ENCODE measurements at regions not wholly inside any gene's neighbourhood (a gene's known extent, or its start where the extent isn't known, plus 50 kb on each side); places are given as distances from the start of the nearest gene placed in this dataset.

DNA sequence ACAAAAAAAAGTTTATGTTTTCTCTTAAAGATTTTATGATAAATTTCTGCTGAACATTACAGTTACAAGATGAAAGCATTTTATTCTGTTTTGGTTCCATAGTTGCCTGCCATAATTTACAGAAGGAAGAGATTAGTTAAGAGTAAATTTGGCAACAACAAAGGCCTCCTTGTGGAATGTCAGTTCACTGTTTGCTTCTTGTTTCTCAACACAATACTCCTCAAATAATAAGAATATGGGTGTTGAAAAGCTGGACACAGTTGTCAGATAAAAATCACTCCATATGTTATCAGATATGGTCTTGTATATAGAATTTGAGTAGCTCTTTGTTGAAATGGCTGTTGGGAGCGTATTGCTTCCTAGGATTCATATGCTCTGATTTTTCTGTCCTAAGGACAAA is 359.5 kb downstream of the CPS1 start:
- Histone ChIP-seq H4K20me1 (ENCODE audit: insufficient read depth, low read length) (no peaks in the 10 kb centered on the region), H2AFZ (ENCODE audit: low read length) (no peak overlapping the region), H3K36me3 (ENCODE audit: insufficient read depth, low read length) (no peaks in the 10 kb centered on the region), H3K9me3 (ENCODE audit: low read depth, low read length) (no peaks in the 10 kb centered on the region), H3K79me2 (ENCODE audit: insufficient read depth, low read length) (no peaks in the 10 kb centered on the region), H3K4me1 (ENCODE audit: insufficient read depth, low read length) (no peaks in the 10 kb centered on the region), H3K27me3 (ENCODE audit: insufficient read depth, low read length) (no peaks in the 10 kb centered on the region), H3K4me3 (ENCODE audit: insufficient read depth, low read length) (no peak overlapping the region), H3K4me2 (ENCODE audit: insufficient read depth, low read length) (no peak overlapping the region), H3K27ac (ENCODE audit: low read depth, low read length) (no peak overlapping the region)
- TF ChIP-seq, protein P1, sequence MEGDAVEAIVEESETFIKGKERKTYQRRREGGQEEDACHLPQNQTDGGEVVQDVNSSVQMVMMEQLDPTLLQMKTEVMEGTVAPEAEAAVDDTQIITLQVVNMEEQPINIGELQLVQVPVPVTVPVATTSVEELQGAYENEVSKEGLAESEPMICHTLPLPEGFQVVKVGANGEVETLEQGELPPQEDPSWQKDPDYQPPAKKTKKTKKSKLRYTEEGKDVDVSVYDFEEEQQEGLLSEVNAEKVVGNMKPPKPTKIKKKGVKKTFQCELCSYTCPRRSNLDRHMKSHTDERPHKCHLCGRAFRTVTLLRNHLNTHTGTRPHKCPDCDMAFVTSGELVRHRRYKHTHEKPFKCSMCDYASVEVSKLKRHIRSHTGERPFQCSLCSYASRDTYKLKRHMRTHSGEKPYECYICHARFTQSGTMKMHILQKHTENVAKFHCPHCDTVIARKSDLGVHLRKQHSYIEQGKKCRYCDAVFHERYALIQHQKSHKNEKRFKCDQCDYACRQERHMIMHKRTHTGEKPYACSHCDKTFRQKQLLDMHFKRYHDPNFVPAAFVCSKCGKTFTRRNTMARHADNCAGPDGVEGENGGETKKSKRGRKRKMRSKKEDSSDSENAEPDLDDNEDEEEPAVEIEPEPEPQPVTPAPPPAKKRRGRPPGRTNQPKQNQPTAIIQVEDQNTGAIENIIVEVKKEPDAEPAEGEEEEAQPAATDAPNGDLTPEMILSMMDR (IDR thresholded peaks at IDR 0.05; ENCODE audit: extremely low read depth, low read depth, low read length): no peak
- DNase-seq (ENCODE audit: insufficient read length, low spot score, missing footprints): no peak

DNA sequence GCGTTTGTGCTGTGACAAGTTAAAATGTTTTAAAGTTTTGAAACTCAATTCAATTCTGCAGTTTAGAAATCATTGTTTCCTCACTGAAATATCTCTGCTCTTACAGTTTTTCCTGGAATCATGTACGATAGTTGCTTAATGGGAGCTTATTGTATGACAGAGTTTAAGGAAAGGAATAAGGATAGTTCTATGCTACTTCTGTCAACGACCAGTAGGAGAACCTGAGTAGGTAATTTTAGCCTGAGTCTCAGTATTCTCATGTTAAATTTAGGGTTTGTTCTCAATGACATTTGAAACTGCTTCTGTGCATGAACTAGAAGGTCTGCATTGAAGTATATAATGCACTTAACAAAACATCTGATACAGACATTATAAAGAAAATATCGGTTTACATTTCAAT is 361.1 kb downstream of the CPS1 start:
- TF ChIP-seq, protein P1 (IDR thresholded peaks at IDR 0.05; ENCODE audit: extremely low read depth, low read depth, low read length): no peak
- Histone ChIP-seq H2AFZ (ENCODE audit: low read length) (no peak overlapping the region), H3K27ac (ENCODE audit: low read depth, low read length) (no peak overlapping the region), H3K9me3 (ENCODE audit: low read depth, low read length) (no peaks in the 10 kb centered on the region), H3K4me1 (ENCODE audit: insufficient read depth, low read length) (no peaks in the 10 kb centered on the region), H3K36me3 (ENCODE audit: insufficient read depth, low read length) (no peaks in the 10 kb centered on the region), H3K4me3 (ENCODE audit: insufficient read depth, low read length) (no peak overlapping the region), H3K4me2 (ENCODE audit: insufficient read depth, low read length) (no peak overlapping the region), H3K27me3 (ENCODE audit: insufficient read depth, low read length) (no peaks in the 10 kb centered on the region), H3K79me2 (ENCODE audit: insufficient read depth, low read length) (no peaks in the 10 kb centered on the region), H4K20me1 (ENCODE audit: insufficient read depth, low read length) (no peaks in the 10 kb centered on the region)
- no peak for DNase-seq (ENCODE audit: insufficient read length, low spot score, missing footprints)

DNA sequence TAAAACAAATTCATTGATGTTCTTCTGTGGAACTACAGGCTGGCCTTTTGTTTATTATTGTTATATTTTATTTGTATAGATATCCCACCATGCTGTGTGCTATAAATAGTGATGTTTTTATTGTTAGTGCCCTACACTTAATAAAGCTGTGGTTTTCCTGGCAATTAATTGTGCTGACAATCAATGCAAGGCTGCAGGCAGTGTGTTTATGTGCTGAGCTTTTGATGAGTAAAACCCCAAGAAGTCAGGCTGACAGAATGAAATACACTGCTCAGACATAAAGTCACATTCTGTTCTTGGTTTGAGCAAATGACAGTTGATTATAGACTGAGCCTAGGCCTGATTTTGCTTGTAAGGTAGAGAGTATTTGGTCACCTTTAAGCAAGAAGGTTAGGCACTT is 362.7 kb downstream of the CPS1 start:
- Histone ChIP-seq H3K27ac (ENCODE audit: low read depth, low read length) (no peak overlapping the region), H3K27me3 (ENCODE audit: insufficient read depth, low read length) (no peaks in the 10 kb centered on the region), H2AFZ (ENCODE audit: low read length) (no peak overlapping the region)

DNA sequence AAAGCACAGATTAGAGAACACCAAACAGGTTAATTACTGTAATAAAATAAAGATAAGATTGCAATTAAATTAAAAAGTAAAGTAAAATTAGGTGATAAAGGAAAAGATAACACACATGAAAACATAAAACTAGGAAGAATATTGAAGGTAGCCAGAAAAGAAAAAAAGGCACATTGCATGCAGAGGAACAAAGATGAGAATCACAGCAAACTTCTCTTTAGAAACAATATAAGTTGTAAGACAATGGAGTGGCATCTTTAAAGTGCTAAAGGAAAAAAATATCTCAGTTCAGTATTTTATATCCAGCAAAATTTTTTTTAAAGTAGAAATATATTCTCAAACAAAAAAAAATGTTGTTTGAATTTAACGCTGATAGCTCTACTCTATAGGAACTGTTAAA is 366.0 kb downstream of the CPS1 start:
- no peaks in the 10 kb centered on the region for H3K79me2 ChIP-seq (ENCODE audit: insufficient read depth, low read length)
- H4K20me1 ChIP-seq (ENCODE audit: insufficient read depth, low read length): no peaks in the 10 kb centered on the region
- TF ChIP-seq, protein P1 (IDR thresholded peaks at IDR 0.05; ENCODE audit: extremely low read depth, low read depth, low read length): no peak
- no peak for DNase-seq (ENCODE audit: insufficient read length, low spot score, missing footprints)
- H3K27ac ChIP-seq (ENCODE audit: low read depth, low read length): no peak overlapping the region
- no peak overlapping the region for H3K4me3 ChIP-seq (ENCODE audit: insufficient read depth, low read length)
- H2AFZ ChIP-seq (ENCODE audit: low read length): no peak overlapping the region
- H3K36me3 ChIP-seq (ENCODE audit: insufficient read depth, low read length): no peaks in the 10 kb centered on the region
- no peaks in the 10 kb centered on the region for H3K4me1 ChIP-seq (ENCODE audit: insufficient read depth, low read length)
- H3K4me2 ChIP-seq (ENCODE audit: insufficient read depth, low read length): no peak overlapping the region
- H3K27me3 ChIP-seq (ENCODE audit: insufficient read depth, low read length): no peaks in the 10 kb centered on the region
- no peaks in the 10 kb centered on the region for H3K9me3 ChIP-seq (ENCODE audit: low read depth, low read length)

More for the DNA sequence above, 362.7 kb downstream of the CPS1 start:
- no peaks in the 10 kb centered on the region for H3K4me1 ChIP-seq (ENCODE audit: insufficient read depth, low read length)
- TF ChIP-seq, protein P1 (IDR thresholded peaks at IDR 0.05; ENCODE audit: extremely low read depth, low read depth, low read length): no peak
- H3K4me3 ChIP-seq (ENCODE audit: insufficient read depth, low read length): no peak overlapping the region
- no peak for DNase-seq (ENCODE audit: insufficient read length, low spot score, missing footprints)
- no peak overlapping the region for H3K4me2 ChIP-seq (ENCODE audit: insufficient read depth, low read length)
- H4K20me1 ChIP-seq (ENCODE audit: insufficient read depth, low read length): no peaks in the 10 kb centered on the region
- H3K9me3 ChIP-seq (ENCODE audit: low read depth, low read length): no peaks in the 10 kb centered on the region
- H3K79me2 ChIP-seq (ENCODE audit: insufficient read depth, low read length): no peaks in the 10 kb centered on the region
- no peaks in the 10 kb centered on the region for H3K36me3 ChIP-seq (ENCODE audit: insufficient read depth, low read length)

Data from osteoblast (primary cell).